HepG2 (cell line): ENCODE measurements at regions not wholly inside any gene's neighbourhood (a gene's known extent, or its start where the extent isn't known, plus 50 kb on each side); places are given as distances from the start of the nearest gene placed in this dataset.
A peak's percentile ranks its signal among the peaks of the same experiment; 100 is the strongest.

Experiments
- BHLHE40 ChIP-seq: IDR thresholded peaks from 2 replicates; pipeline ENCODE4 v1.6.1; 2011; ENCODE audit warnings: low read length, improper control_type of control experiment
- CHCHD3 ChIP-seq: sonication (generic); formaldehyde crosslinking; IDR thresholded peaks from 2 replicates; pipeline ENCODE4 v1.8.0; 2022; ENCODE audit warnings: mild to moderate bottlenecking, missing genetic modification reagents, moderate library complexity
- ERF ChIP-seq: IDR thresholded peaks from 2 replicates; pipeline ENCODE4 v1.6.1; 2018; ENCODE audit warnings: missing biosample characterization, missing genetic modification reagents
- KAT7 ChIP-seq: IDR thresholded peaks from 2 replicates; pipeline ENCODE4 v1.6.1; 2018; ENCODE audit warnings: borderline replicate concordance, missing compliant biosample characterization
- KDM1A ChIP-seq: IDR thresholded peaks from 2 replicates; pipeline ENCODE4 v1.6.1; 2016; ENCODE audit warnings: missing compliant biosample characterization
- MTERF4 ChIP-seq: sonication (generic); formaldehyde crosslinking; IDR thresholded peaks from 2 replicates; pipeline ENCODE4 v1.8.0; 2023; ENCODE audit warnings: mild to moderate bottlenecking, missing genetic modification reagents
- NR2C2 ChIP-seq: sonication (generic); formaldehyde crosslinking; IDR thresholded peaks from 2 replicates; pipeline ENCODE4 v1.4.0; 2020; ENCODE audit warnings: missing genetic modification reagents, mild to moderate bottlenecking, moderate library complexity, borderline replicate concordance
- PAXIP1 ChIP-seq: sonication (generic); formaldehyde crosslinking; conservative IDR thresholded peaks from 2 replicates; pipeline ENCODE4 v1.4.0; 2020; ENCODE audit warnings: mild to moderate bottlenecking, missing genetic modification reagents, moderate library complexity
- PRDM10 ChIP-seq: sonication (generic); formaldehyde crosslinking; IDR thresholded peaks from 2 replicates; pipeline ENCODE4 v1.4.0; 2020; ENCODE audit warnings: low read depth, missing genetic modification reagents
- RAD21 ChIP-seq: fragments of 450-650 bp; formaldehyde crosslinking; IDR thresholded peaks from 2 replicates; pipeline ENCODE4 v1.5.0; 2020; ENCODE audit warnings: mild to moderate bottlenecking
- THRA ChIP-seq: sonication (generic); formaldehyde crosslinking; IDR thresholded peaks from 2 replicates; pipeline ENCODE4 v1.4.0; 2020; ENCODE audit warnings: missing genetic modification reagents, borderline replicate concordance
- XBP1 ChIP-seq: sonication (generic); formaldehyde crosslinking; IDR thresholded peaks from 2 replicates; pipeline ENCODE4 v1.5.0; 2020; ENCODE audit warnings: missing genetic modification reagents
- ZBTB33 ChIP-seq: sonication (generic); formaldehyde crosslinking; IDR thresholded peaks from 2 replicates; pipeline ENCODE4 v1.4.0; 2020; ENCODE audit warnings: missing genetic modification reagents
- ZBTB38 ChIP-seq: sonication (generic); formaldehyde crosslinking; IDR thresholded peaks from 2 replicates; pipeline ENCODE4 v1.5.1; 2020; ENCODE audit warnings: mild to moderate bottlenecking, missing genetic modification reagents
- ZNF350 ChIP-seq: sonication (generic); formaldehyde crosslinking; IDR thresholded peaks from 2 replicates; pipeline ENCODE4 v1.4.0; 2020; ENCODE audit warnings: mild to moderate bottlenecking, low read depth, missing genetic modification reagents, borderline replicate concordance

GRCh38 chr12:124389725-124390441 lies 95.0 kb downstream of the RFLNA start (continued):
- TF ChIP-seq BHLHE40 (no peak), ZBTB33 (no peak), XBP1 (CRISPR knock-in tag) (no peak), MTERF4 (no peak), CHCHD3 (CRISPR knock-in tag) (no peak), THRA (peak; percentile 29; the same call in 1 of the 2 replicates), ERF (CRISPR knock-in tag) (no peak), RAD21 (CRISPR knock-in tag) (no peak), ZNF350 (peak; percentile 47; the same call in 1 of the 2 replicates), PRDM10 (CRISPR knock-in tag) (no peak), NR2C2 (CRISPR knock-in tag) (peak; percentile 51; the same call in 1 of the 2 replicates), KAT7 (no peak), PAXIP1 (CRISPR knock-in tag) (peak; percentile 42), ZBTB38 (CRISPR knock-in tag) (no peak), KDM1A (0 out of 2 replicates have a peak, but pooled peaks have one; percentile 60)
